Hepatocyte (in vitro differentiated cells): ENCODE measurements at regions not wholly inside any gene's neighbourhood (a gene's known extent, or its start where the extent isn't known, plus 50 kb on each side); places are given as distances from the start of the nearest gene placed in this dataset.
"Not testable (repeated sequence)": the region's sequence is repeated elsewhere in the genome, so short reads cannot be mapped to it uniquely, and the experiment has no call there.

ENCODE experiments used
- DNase-seq: peaks from one replicate; pipeline ENCODE4 v3.0.0-alpha.2; 2016; ENCODE audit warnings: low spot score
- H2AFZ ChIP-seq: fragments of 200-600 bp; sonication (generic); 2 replicates; pipeline ENCODE4 v1.6.0; 2016; ENCODE audit warnings: antibody characterized with exemption, mild to moderate bottlenecking
- H3K27ac ChIP-seq: fragments of 200-600 bp; sonication (generic); 2 replicates; pipeline ENCODE4 v1.5.1; 2016; ENCODE audit warnings: mild to moderate bottlenecking
- H3K27me3 ChIP-seq: fragments of 200-600 bp; sonication (generic); 2 replicates; pipeline ENCODE4 v1.6.1; 2016
- H3K36me3 ChIP-seq: fragments of 200-600 bp; sonication (generic); replicated peaks from 2 replicates; pipeline ENCODE4 v1.5.1; 2016; ENCODE audit warnings: low read depth; ENCODE audit not compliant: insufficient read depth
- H3K4me1 ChIP-seq: fragments of 200-600 bp; sonication (generic); 2 replicates; pipeline ENCODE4 v1.5.1; 2016; ENCODE audit warnings: mild to moderate bottlenecking, moderate library complexity; ENCODE audit not compliant: insufficient read depth
- H3K4me2 ChIP-seq: fragments of 200-600 bp; sonication (generic); 2 replicates; pipeline ENCODE4 v1.6.0; 2016
- H3K4me3 ChIP-seq: fragments of 200-600 bp; sonication (generic); 2 replicates; pipeline ENCODE4 v1.5.1; 2016; ENCODE audit warnings: mild to moderate bottlenecking
- H3K79me2 ChIP-seq: fragments of 200-600 bp; sonication (generic); 2 replicates; pipeline ENCODE4 v1.6.0; 2017; ENCODE audit warnings: mild to moderate bottlenecking
- H3K9me2 ChIP-seq: fragments of 200-600 bp; sonication (generic); replicated peaks from 2 replicates; pipeline ENCODE4 v1.6.0; 2017; ENCODE audit warnings: mild to moderate bottlenecking; ENCODE audit not compliant: insufficient read depth
- H3K9me3 ChIP-seq: fragments of 200-600 bp; sonication (generic); 2 replicates; pipeline ENCODE4 v1.5.1; 2016; ENCODE audit warnings: low read depth, mild to moderate bottlenecking
- H4K20me1 ChIP-seq: fragments of 200-600 bp; sonication (generic); 2 replicates; pipeline ENCODE4 v1.6.0; 2016; ENCODE audit warnings: mild to moderate bottlenecking; ENCODE audit not compliant: insufficient read depth, poor library complexity, severe bottlenecking
- CTCF ChIP-seq: fragments of 200-600 bp; sonication (generic); IDR thresholded peaks from 2 replicates; pipeline ENCODE4 v1.5.1; 2016; ENCODE audit warnings: antibody characterized with exemption, mild to moderate bottlenecking; ENCODE audit not compliant: poor library complexity
- EZH2 ChIP-seq: fragments of 200-600 bp; sonication (generic); IDR thresholded peaks from 2 replicates; pipeline ENCODE4 v1.6.1; 2016; ENCODE audit warnings: antibody characterized with exemption, mild to moderate bottlenecking, borderline replicate concordance
- EZH2phosphoT487 ChIP-seq: fragments of 200-600 bp; sonication (generic); IDR thresholded peaks from one replicate; pipeline ENCODE4 v1.6.1; 2018; ENCODE audit warnings: antibody characterized with exemption, mild to moderate bottlenecking, low read depth, moderate library complexity; ENCODE audit not compliant: unreplicated experiment, severe bottlenecking
- WGBS: methylation state at CpG from one replicate; pipeline ENCODE4 v1.1.6; 2016; ENCODE audit warnings: low lambda C conversion rate; ENCODE audit errors: missing lambda C conversion rate; 5-methylcytosine and 5-hydroxymethylcytosine counted together

- not testable (repeated sequence) for H4K20me1 ChIP-seq, H3K4me3 ChIP-seq, H3K79me2 ChIP-seq, H3K4me2 ChIP-seq, H2AFZ ChIP-seq, H3K27ac ChIP-seq, DNase-seq, H3K27me3 ChIP-seq, H3K9me2 ChIP-seq, H3K4me1 ChIP-seq, H3K36me3 ChIP-seq, H3K9me3 ChIP-seq
- 96% methylated on average over 1 of the region's 1 CpG for WGBS
Observed at GRCh38 chr10:59975918-59976317, 69.6 kb upstream of the CCDC6 start.

- Histone ChIP-seq H3K4me1 (peaks cover 9% of the 10 kb centered on the region), H3K9me3 (no peaks in the 10 kb centered on the region), H3K27me3 (no peaks in the 10 kb centered on the region), H3K4me3 (no peak overlapping the region), H3K27ac (peak overlapping the region; percentile 73), H4K20me1 (no peaks in the 10 kb centered on the region), H3K79me2 (no peaks in the 10 kb centered on the region), H3K9me2 (no peaks in the 10 kb centered on the region), H2AFZ (no peak overlapping the region), H3K36me3 (no peaks in the 10 kb centered on the region), H3K4me2 (peak overlapping the region; percentile 26)
- DNase-seq: peak; percentile 70
- no peak for TF ChIP-seq CTCF
- TF ChIP-seq EZH2phosphoT487: no peak
- TF ChIP-seq EZH2: no peak
- 0% methylated on average over 1 of the region's 1 CpG for WGBS
Observed at GRCh38 chr10:59971915-59972314, 65.6 kb upstream of the CCDC6 start.

GRCh38 chr10:59970396-59971368, 64.3 kb upstream of the CCDC6 start:
- no peak overlapping the region for H3K4me3 ChIP-seq
- 70% methylated on average over 5 of the region's 5 CpGs for WGBS
- peaks cover 11% of the 10 kb centered on the region for H3K4me1 ChIP-seq
- H2AFZ ChIP-seq: no peak overlapping the region
- peak overlapping the region; percentile 73 for H3K27ac ChIP-seq
- H3K79me2 ChIP-seq: no peaks in the 10 kb centered on the region
- H3K36me3 ChIP-seq: no peaks in the 10 kb centered on the region
- no peaks in the 10 kb centered on the region for H4K20me1 ChIP-seq
- DNase-seq: no peak
- no peak for TF ChIP-seq EZH2
- TF ChIP-seq EZH2phosphoT487: no peak
- no peak for TF ChIP-seq CTCF
- no peak overlapping the region for H3K4me2 ChIP-seq
- H3K9me2 ChIP-seq: no peaks in the 10 kb centered on the region
- H3K9me3 ChIP-seq: no peaks in the 10 kb centered on the region
- no peaks in the 10 kb centered on the region for H3K27me3 ChIP-seq

- Histone ChIP-seq H3K4me2 (no peak overlapping the region), H3K9me3 (no peaks in the 10 kb centered on the region), H3K27me3 (no peaks in the 10 kb centered on the region), H4K20me1 (no peaks in the 10 kb centered on the region), H2AFZ (no peak overlapping the region), H3K9me2 (no peaks in the 10 kb centered on the region), H3K79me2 (no peaks in the 10 kb centered on the region), H3K4me1 (peaks cover 13% of the 10 kb centered on the region), H3K36me3 (no peaks in the 10 kb centered on the region), H3K27ac (no peak overlapping the region), H3K4me3 (no peak overlapping the region)
- WGBS: 79% methylated on average over 2 of the region's 2 CpGs
- DNase-seq: no peak
- TF ChIP-seq CTCF (no peak), EZH2phosphoT487 (no peak), EZH2 (no peak)
Observed at GRCh38 chr10:59968705-59969104, 62.3 kb upstream of the CCDC6 start.
